Sciatic nerve (tissue), 2 donors: ENCODE measurements at regions not wholly inside any gene's neighbourhood (a gene's known extent, or its start where the extent isn't known, plus 50 kb on each side); places are given as distances from the start of the nearest gene placed in this dataset.
A peak's percentile ranks its signal among the peaks of the same experiment; 100 is the strongest.

Source experiments
- ATAC-seq: fragments of 200-7000 bp; cut with Tn5 transposase; one replicate; pipeline ENCODE4 v1.9.1; 2020; ENCODE audit warnings: mild to moderate bottlenecking, moderate library complexity
- DNase-seq: peaks from one replicate; pipeline ENCODE4 v3.0.0-alpha.2; 2020; ENCODE audit warnings: low spot score
- intact Hi-C: fragments of 100-400 bp; cut with DNase I; formaldehyde crosslinking; loops from one replicate; pipeline ENCODE4 v1.14.2; 2022
- donor health status: DM: no; HTN: no; CAD: no.
- donor health status: DM: no; HTN: no; CAD: no.

DNA sequence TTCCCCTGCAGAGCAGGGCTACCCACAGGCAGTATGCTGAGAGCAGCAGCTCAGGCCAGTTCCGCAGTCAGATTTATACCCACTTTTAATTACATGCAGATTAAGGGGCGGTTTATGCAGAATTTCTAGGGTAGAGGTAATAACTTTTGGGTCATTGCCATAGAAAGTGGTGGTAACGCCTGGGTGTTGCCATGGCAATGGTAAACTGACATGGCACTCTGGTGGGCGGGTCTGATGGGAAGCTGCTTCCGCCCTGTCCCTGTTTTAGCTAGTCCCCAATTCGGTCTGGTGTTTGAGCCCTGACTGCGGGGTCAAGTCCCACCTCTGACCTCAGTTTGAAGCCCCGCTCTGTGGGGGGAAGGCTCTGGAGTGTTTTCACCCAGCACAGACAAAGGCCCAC lies 141.1 kb upstream of the VSTM2B start:
- intact Hi-C loops, result no loop called here
- ATAC-seq, result no peak

DNA sequence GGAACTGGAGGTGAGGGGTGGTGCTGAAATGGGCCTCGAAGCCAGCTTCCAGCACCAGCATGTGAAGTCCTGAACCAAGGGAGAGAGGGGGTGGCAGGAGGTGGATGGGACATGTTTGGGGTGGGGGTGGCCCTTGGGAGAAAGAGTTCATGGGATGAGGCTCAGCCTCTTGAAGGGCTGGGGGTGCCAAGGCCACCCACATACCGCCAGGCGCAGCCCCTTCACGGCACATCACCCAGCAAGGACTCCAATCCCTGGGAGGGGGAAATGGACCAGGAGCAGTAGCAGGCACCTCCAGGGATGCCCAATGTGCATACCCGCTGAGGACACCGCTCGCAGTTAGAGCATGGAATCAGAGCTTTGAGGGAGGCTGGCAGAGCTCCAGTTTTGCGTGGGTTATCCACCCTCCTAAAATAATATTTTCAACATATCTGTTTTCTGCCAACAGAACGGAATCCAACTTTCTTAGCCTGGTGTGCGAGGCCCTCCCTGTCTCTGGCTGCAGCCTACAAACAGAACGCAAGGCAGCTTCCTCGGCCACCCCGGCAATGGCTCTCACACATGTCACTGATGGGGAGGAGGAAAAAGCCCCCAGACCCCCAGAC lies 140.5 kb upstream of the VSTM2B start:
- ATAC-seq, result peak; percentile 66
- intact Hi-C loops, result no loop called here
- no peak for DNase-seq

More for the DNA sequence above, 141.1 kb upstream of the VSTM2B start:
- DNase-seq, result peak; percentile 44

DNA sequence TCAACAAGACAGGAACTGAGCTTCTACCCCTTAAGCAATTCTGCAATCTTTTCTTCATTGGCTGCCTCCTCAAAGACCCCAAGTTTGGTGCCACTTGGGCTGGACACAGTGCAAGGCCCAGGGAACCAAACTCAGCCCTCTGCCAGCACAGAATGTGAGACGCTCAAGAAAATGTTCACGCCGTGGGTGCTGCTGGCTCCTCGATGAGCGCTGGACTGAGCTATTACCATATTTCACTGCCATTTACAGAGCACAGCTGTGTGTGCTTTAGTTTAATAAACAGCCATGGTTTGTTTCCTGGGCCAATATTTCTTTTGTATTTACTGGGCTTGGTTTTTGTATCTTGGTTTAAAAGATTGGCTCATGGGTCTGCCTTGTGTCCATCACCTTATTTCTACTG lies 138.8 kb upstream of the VSTM2B start:
- no peak for ATAC-seq
- DNase-seq, result no peak
- intact Hi-C loops, result no loop called here

DNA sequence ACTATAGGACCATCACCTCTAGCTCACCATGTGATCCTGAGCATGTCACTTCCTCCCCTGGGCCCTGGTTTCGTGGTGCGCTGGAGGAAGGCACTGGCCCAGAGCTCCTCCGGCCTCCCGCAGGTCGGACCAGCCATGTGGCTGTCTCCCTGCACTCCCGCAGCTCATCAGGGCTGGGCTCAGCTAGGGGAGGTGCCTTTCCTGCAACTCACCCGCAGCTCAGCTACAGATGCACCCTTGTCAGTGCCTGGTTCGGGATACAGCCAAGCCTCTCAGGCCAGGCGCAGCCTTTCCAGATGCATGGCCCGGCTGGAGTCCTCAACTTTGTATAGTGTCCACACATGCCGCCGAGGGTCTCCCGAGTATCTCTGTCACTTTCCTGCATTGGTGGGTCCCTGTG lies 138.2 kb upstream of the VSTM2B start:
- ATAC-seq, result no peak
- no peak for DNase-seq
- intact Hi-C loops, result no loop called here

DNA sequence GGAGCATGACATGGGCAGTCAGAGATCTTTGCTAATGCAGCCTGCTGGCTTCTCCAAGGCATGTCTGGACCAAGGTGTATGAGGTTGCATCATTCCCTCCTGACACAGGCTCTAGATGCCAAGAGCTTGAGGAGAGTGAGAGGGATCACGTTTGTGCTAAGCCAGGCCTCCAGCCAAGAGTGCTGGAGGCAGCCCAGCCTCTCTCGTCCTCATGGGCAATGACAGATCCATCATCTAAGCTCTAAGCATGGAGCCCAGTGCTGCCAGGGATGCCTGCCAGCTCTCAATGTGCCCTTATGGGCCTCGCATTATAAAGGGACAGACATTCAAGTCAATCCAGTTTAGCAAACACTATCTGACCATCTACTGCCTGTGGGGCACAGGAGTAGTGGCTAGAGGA lies 136.3 kb upstream of the VSTM2B start:
- ATAC-seq (no peak), DNase-seq (no peak)
- intact Hi-C loops, result no loop called here

DNA sequence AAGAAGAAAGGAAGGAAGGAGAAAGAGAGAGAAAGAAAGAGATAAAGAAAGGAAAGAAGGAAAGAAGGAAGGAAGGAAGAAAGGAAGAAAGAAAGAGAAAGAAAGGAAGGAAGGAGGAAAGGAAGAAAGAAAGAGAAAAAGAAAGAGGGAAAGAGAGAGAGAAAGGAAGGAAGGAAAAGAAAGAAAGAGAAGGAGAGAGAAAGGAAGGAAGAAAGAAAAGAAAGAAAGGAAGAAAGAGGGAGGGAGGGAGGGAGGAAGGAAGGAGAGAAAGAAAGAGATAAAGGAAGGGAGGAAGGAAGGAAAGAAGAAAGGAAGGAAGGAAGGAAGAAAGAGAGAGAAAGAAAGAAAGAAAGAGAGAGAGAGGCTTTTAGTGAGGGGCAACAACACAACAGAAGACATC lies 135.1 kb upstream of the VSTM2B start:
- DNase-seq (no peak), ATAC-seq (no peak)
- intact Hi-C loops, result no loop called here

DNA sequence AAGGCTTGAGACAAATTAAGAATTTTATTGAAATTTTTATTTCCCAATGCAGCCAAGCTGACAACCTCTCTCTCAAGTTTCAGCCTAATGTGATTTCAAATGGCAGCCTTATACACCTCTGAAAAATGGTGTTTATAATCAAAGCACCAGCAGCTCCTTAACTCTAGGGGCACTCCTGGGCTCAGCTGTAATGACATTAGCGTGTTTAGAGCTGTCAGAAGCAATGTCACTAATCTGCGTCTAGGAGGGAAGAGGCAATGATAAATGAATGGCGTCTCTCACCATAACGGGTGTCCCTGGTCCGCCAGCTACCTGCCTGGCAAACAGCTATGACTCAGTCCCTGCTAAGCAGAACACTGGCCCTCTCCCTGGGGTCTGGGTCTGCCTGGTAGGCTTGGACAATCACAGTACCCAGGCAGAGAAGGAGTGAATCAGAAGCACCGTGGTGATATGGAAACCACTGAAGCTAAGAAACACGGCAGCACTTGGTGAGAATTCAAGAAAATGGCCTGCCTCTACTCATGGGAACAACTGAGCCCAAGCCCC lies 131.8 kb upstream of the VSTM2B start:
- ATAC-seq, result no peak
- intact Hi-C loops, result no loop called here
- no peak for DNase-seq

DNA sequence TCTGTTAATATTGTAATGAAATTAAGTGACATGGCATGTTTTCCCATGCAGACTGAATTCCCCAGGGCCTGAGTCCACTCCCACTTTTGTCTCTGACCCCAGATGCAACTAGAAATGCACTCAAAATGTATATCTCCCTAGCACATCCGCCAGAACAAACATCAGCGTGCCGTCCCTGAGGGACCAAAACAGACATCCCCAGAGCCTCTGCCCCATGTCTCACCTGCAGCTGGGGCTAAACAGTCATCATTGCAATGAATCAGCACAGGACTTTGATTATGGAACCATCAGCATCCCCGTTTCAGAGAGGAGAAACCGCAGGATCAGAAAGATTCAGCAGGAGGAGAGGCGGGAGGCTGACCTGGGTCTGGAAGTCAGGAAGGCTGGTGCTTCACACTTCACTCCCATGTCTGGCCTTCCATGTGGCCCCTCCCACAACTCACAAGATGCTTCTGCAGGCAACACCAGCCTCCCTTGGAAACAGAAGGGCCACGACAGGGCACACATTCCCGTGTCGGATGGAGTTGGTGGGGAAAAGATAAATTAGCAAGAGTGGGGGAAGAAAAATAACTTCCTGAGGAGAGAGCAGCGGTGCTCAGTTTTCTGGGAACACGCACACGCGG lies 130.6 kb upstream of the VSTM2B start:
- no peak for DNase-seq
- intact Hi-C loops, result no loop called here
- no peak for ATAC-seq

DNA sequence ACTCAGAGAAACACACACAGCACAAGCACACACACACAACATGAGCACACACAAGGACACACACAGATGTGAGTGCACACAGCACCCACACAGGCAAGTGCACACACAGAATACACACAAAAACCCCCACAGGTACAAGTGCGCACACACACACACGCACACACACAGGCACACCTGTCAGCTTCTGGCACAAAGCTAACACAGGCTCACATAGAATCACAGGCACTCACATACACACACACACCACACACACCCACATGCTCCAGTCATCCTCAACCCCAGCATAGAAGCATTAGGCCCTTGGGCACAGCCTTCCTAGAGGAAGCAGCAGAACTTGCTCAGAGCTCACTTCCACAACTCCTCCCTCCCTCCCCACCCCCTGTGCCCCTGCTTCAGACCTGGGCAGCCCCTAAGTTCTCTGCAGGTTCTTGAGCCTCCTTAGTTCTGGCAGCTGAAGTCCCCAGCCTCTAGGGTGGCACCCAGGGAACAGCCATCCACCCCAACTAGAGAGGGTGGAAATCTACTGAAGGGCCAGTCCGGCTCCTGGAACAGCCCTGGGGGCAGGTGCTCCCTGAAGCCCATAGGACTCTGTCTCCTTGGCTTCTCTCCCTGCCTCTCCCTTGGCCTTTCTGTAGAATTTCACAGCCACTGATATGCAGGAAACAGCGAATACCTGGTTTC lies 129.9 kb upstream of the VSTM2B start:
- no peak for ATAC-seq
- intact Hi-C loops, result no loop called here
- DNase-seq, result no peak

DNA sequence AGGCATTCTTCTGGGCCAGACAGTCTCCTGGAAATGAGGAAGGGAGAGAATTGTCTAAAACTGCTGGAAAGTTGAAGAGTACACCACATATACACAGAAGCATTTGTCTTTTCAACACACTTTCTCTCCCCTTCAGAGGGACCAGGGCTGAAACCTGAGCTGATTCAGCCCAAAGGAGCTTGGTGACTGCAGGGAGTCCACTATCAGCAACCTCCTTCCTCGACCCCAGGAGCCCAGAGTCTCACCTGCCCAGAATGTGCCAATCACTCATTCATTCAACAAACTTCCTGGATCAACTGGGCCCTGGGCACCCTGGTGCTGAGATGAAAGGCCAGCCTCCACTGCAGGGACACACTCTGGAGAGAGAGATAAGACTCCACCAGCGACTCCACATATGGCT lies 128.9 kb upstream of the VSTM2B start:
- no peak for DNase-seq
- intact Hi-C loops, result no loop called here
- no peak for ATAC-seq

DNA sequence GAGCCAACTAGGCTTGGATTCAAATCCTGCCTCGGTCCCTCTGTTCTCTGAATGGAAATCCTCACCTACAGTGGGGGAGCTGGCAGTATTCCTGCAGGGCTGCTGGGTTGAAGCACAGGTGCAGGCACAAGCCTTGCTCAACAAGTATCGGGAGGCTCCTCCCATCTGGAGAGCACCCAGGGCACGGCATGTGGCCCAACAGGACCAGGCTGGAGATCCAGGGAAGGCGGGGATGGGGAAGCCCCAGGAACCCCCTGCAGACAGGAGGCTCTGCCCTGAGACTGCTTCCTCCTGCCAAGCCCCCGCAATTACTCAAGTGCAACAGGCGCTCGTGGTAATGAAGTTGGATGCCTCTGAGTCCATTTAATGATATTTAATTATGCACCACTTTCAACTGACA lies 128.0 kb upstream of the VSTM2B start:
- ATAC-seq, result no peak
- no peak for DNase-seq
- intact Hi-C loops, result no loop called here

DNA sequence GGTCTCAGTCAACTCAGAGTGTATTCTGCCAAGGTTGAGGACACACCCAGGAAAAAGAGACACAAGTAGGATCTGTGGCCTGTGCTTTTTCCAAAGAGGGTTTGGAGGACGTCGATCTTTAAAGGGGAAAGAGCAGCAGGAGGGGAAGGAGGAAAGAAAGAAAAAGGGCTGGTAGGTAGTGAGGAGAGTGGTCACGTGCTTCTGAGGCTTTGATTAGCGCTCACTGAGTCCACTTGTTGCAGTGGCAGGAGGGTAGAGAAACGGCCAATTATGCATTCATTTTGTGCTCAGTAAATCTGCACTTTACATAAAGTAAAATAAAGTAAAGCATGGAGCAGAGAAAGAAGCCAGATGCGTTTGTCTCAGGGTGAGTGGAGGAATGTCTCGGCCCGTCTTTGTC lies 126.0 kb upstream of the VSTM2B start:
- ATAC-seq (no peak), DNase-seq (no peak)
- intact Hi-C loops, result no loop called here

DNA sequence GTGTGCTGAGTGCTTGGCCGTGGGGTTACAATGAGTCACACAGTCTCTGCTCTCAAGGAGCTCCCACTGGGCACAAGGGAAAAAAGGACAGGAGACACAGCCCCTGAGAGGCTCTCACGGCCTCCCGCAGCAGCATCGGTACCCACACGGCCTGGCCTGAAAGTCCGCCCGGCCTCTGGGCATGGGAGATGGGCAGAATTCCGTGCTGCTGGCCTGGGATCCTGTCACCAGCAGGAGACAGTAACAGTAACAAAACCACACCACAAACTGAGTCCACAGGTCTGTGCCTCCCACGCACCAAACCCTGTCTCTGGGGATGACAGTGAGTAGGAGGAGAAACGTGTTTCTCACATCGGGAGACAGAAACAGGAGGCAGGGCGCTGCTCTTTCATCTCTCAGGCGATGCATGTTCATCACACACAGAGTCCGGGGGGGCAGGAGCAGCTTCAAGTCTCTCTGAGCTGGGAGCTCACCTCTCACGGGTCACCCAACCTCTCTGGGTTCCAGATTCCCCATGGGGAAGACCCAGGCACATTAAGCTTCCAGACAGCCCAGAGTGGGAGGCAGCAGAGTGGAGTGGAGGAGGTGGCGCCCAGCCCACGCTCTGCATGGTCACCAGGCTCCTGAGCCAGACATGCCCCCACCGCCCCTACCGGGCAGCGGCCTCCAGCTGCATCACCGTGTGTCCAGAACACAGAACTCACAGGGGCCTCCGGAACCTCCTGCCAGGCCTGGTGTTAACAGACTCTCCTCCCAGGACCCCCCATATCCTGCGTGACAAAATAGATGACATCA lies 124.7 kb upstream of the VSTM2B start:
- no peak for ATAC-seq
- DNase-seq, result no peak
- intact Hi-C loops, result no loop called here

DNA sequence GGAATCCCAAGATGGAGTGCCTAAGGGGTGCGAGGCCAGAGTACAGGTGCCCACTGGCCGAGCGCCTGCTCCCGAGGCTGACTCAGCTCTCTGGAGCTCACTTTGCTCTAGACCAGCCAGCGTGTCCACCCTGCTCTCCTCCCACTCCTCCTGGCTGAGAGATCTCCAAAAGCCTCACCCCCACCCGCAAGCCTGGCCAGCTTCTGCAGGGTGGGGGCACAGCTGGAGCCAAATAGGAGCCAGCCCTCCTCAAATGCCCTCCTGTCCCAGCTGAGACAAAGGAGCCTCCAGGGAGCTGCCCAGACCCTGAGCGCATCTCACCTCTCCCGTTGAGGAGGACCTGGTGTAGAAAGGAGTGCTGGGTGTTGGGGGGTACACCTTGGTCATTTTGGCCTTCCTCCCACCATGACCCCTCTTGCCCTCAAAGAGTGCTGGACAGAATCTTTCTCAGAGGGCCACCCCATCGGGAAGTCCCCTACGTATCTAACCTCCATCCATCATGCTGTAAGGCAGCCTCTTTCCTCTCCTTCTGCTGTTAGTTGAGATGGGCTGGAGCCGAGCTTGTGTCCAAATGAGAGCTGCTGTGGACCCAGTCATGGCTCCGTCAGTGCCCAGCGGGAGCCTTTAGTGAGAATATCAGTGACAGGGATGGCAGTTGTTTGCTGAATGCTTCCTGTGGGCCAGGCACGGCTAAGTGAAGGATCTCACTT lies 123.9 kb upstream of the VSTM2B start:
- no peak for ATAC-seq
- no peak for DNase-seq
- intact Hi-C loops, result no loop called here

DNA sequence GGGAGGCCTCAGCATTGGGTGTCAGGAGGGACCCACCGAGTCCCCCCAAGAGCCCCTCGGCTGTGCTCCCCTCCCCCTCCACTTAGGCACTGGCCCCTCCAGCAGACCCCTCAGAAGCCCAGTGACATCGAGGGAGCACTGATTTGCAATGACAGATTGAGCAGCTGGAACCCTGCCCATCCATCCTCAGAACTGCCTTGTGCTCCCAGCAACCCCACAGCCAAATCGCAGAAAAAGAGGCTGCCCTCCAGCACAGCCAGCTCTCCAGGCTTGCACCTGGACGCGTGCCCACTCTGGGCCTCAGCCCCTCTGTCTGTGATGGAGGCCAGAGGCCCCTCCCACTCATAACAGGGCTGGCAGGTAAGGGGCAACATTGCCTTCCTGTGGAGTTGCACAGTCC lies 123.2 kb upstream of the VSTM2B start:
- intact Hi-C loops, result no loop called here
- no peak for DNase-seq
- no peak for ATAC-seq

DNA sequence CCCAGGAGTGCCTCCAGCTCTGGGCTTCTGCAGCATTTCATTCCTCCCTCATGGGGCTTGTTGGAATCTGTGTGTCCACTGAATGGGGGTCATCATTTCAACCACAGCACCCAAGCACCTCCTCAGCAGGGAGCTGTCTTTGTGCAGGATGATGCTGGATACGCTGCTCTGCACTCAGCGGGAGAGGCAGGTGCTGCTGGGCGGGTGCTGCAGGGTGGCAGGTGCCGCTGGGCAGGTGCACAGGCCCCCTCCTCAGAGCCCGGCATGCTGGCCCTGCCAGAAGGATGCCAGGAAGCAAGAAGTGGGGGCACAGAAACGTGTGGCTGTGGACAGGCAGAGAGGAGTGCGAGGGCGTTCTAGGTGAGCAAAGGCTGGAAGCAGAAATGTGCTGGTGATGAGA lies 121.8 kb upstream of the VSTM2B start:
- DNase-seq, result no peak
- no peak for ATAC-seq
- intact Hi-C loops, result no loop called here

DNA sequence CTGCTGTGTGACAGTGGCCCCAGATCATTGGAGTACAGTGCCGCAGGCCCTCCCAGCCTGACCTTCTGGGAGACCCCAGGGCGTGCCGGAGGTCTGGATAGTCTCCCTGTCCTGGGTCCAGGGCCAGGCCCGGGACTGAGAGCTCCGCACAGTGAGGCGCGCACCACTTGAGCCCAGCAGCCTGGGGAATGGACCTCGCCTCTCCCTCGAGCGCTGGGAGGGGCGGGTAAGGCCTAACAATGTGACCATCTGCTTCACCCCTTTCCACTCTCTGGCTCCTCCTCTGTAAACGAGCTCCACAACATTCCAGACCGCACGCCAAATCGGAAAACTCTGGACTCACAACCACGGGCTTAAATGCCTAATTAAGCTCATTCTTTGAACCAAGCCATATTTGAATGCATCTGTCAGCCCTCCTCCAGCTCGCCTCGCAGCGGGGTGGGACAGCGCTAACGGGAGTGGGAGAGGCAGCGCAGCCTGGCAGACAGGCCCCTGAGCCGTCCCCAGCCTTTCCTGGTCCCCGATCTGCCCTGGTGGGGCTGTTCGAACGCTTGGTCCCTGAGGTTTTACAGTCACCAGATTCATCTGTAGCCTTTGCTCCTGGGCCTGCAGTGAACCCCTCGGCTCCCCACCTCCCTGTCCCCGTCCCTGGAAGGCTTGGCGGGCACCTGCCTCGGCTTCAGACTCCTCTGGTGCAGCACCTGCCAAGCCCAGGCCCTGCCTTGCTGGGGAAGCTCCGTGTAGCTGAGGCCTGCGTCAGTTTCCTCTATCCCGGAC lies 120.7 kb upstream of the VSTM2B start:
- peak; percentile 69 for DNase-seq
- intact Hi-C loops, result no loop called here
- ATAC-seq, result peak; percentile 89

DNA sequence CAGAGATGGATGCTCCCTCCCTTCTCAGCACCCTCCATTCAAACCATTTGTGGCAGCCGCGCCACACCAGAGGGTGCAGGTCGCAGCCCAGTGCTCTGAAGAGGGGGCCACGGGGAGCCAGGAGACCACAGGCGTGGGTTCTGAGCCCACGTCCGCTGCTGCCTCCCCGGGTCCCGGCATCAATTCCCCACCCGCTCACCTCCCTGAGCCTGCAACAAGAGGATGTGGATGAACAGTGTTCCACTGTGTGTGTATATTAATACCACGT lies 120.1 kb upstream of the VSTM2B start:
- intact Hi-C loops, result no loop called here
- DNase-seq (no peak), ATAC-seq (no peak)
